ENCODE measurements at regions not wholly inside any gene's neighbourhood (a gene's known extent, or its start where the extent isn't known, plus 50 kb on each side); places are given as distances from the start of the nearest gene placed in this dataset.

DNA sequence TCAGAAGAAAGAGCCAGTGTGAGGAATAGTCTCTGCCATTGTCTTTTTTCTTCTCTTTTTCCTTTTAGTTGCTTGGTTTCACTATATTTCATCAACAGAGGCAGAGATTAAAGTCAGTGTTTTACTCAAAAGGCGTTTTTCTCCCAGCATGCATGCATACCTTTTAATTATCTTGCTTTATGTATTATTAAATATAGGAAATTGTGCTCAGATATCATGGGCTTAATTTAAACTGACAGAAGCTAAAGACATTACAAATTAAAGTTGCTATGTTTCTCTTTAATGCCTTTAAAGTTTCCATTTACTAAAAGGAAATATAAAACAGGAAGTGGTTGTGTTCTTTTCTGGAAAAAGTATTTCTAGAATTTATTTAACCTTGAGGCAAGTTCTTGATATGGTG is 223.3 kb upstream of the ATP5MC3 start:
- TF ChIP-seq, protein P1, sequence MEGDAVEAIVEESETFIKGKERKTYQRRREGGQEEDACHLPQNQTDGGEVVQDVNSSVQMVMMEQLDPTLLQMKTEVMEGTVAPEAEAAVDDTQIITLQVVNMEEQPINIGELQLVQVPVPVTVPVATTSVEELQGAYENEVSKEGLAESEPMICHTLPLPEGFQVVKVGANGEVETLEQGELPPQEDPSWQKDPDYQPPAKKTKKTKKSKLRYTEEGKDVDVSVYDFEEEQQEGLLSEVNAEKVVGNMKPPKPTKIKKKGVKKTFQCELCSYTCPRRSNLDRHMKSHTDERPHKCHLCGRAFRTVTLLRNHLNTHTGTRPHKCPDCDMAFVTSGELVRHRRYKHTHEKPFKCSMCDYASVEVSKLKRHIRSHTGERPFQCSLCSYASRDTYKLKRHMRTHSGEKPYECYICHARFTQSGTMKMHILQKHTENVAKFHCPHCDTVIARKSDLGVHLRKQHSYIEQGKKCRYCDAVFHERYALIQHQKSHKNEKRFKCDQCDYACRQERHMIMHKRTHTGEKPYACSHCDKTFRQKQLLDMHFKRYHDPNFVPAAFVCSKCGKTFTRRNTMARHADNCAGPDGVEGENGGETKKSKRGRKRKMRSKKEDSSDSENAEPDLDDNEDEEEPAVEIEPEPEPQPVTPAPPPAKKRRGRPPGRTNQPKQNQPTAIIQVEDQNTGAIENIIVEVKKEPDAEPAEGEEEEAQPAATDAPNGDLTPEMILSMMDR (IDR thresholded peaks at IDR 0.05) = no peak
- TF ChIP-seq POLR2A (IDR thresholded peaks at IDR 0.05) = no peak
